Caco-2 (cell line): ENCODE measurements at regions not wholly inside any gene's neighbourhood (a gene's known extent, or its start where the extent isn't known, plus 50 kb on each side); places are given as distances from the start of the nearest gene placed in this dataset.

Experiments used
- BruUV-seq: library from RNA; stranded (reverse); fragments of 400-500 nt; replicated peaks from 2 replicates; lab custom pipeline; 2021; lab: Mats Ljungman, UMichigan
- CTCF ChIA-PET: fragments of 300-600 bp; sonication (Branson Sonifier 250); formaldehyde crosslinking; loops from one replicate; lab custom pipeline; 2022; ENCODE audit warnings: antibody characterized with exemption; lab: Charles Lee
- POLR2A ChIA-PET: fragments of 300-600 bp; sonication (Branson Sonifier 250); formaldehyde crosslinking; loops from one replicate; lab custom pipeline; 2022; ENCODE audit warnings: antibody characterized with exemption; lab: Charles Lee
- DNase-seq, 2 experiments: peaks; one replicate each; pipeline versions ENCODE4 v3.0.0 to v3.0.0-alpha.2; 2020 to 2022
- H3K27me3 ChIP-seq: replicated peaks from 2 replicates; pipeline ENCODE4 v1.6.0; 2011; ENCODE audit warnings: low read length; ENCODE audit not compliant: control insufficient read depth, insufficient read depth
- H3K36me3 ChIP-seq: 2 replicates; pipeline ENCODE4 v1.5.1; 2011; ENCODE audit warnings: low read length; ENCODE audit not compliant: control insufficient read depth, insufficient read depth
- H3K4me1 ChIP-seq: fragments of 250-450 bp; sonication (Bioruptor Pico); 2 replicates; pipeline ENCODE4 v1.5.1; 2020; ENCODE audit warnings: mild to moderate bottlenecking
- H3K4me3 ChIP-seq: 2 replicates; pipeline ENCODE4 v1.5.1; 2011; ENCODE audit warnings: low read depth, mild to moderate bottlenecking, control low read depth, low read length
- H3K9me3 ChIP-seq: fragments of 250-450 bp; sonication (Bioruptor Pico); 2 replicates; pipeline ENCODE4 v1.5.1; 2020; ENCODE audit warnings: mild to moderate bottlenecking, moderate library complexity
- H3K27ac Mint-ChIP-seq: one replicate; pipeline ENCODE4 v1.8.0; 2022; ENCODE audit warnings: mixed read lengths; ENCODE audit not compliant: unreplicated experiment
- H3K27me3 Mint-ChIP-seq: one replicate; pipeline ENCODE4 v1.8.0; 2022; ENCODE audit warnings: mixed read lengths; ENCODE audit not compliant: insufficient read depth, unreplicated experiment
- H3K36me3 Mint-ChIP-seq: one replicate; pipeline ENCODE4 v1.8.0; 2022; ENCODE audit warnings: mild to moderate bottlenecking, mixed read lengths; ENCODE audit not compliant: insufficient read depth, unreplicated experiment
- H3K4me1 Mint-ChIP-seq: one replicate; pipeline ENCODE4 v1.8.0; 2022; ENCODE audit warnings: low read depth, mixed read lengths; ENCODE audit not compliant: unreplicated experiment
- H3K4me3 Mint-ChIP-seq: one replicate; pipeline ENCODE4 v1.8.0; 2022; ENCODE audit warnings: mild to moderate bottlenecking, moderate library complexity, mixed read lengths; ENCODE audit not compliant: unreplicated experiment
- H3K9me3 Mint-ChIP-seq: one replicate; pipeline ENCODE4 v1.8.0; 2022; ENCODE audit warnings: mixed read lengths; ENCODE audit not compliant: unreplicated experiment
- intact Hi-C: fragments of 100-400 bp; cut with micrococcal nuclease; formaldehyde crosslinking; loops from one replicate; pipeline ENCODE4 v1.10.0; 2022; ENCODE audit not compliant: unreplicated experiment
- TF ChIP-seq, protein P1 (sequence below), 2 experiments: fragments of 200-600 bp in 1 of 2; IDR thresholded peaks; 1 replicate in 1 of 2; 2 replicates in 1 of 2; pipeline versions ENCODE4 v1.5.1 to v1.8.0; 2011 to 2022; ENCODE audit warnings: antibody characterized with exemption in 1 of 2, control low read depth in 1 of 2, inconsistent platforms in 1 of 2, low read depth in 1 of 2, low read length in 1 of 2, mild to moderate bottlenecking in 1 of 2, moderate library complexity in 1 of 2; ENCODE audit not compliant: insufficient read depth in 1 of 2, severe bottlenecking in 1 of 2, unreplicated experiment in 1 of 2

DNA sequence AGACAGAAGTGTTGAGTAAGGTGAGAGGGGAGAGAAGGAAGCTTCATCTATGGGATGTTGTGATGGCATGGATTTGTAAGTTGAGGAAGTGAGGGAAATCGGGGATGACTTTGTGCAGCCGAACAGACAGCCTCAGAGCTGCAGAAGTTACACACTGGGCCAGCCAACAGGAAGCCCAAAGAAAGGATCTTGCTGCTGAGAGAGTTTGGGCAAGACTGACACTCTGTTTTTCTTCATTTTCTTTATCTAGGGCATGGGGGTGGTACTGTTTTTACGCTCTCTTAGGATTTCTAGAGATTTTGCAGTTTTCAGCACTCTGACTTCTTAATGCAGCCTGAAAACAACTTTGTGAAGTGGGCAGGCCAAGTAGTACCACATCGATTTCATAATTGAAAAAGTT, 509.9 kb upstream of the TENM4 start:
- no TSS peak for BruUV-seq
- Histone ChIP-seq H3K4me1 (no peaks in the 10 kb centered on the region), H3K4me3 (no peak overlapping the region), H3K9me3 (no peaks in the 10 kb centered on the region), H3K27me3 (no peaks in the 10 kb centered on the region), H3K36me3 (no peaks in the 10 kb centered on the region)
- H3K27ac Mint-ChIP-seq, result no peak overlapping the region
- H3K4me3 Mint-ChIP-seq, result no peak overlapping the region
- POLR2A ChIA-PET, result no interaction called here
- H3K9me3 Mint-ChIP-seq, result no peaks in the 10 kb centered on the region
- H3K4me1 Mint-ChIP-seq, result no peaks in the 10 kb centered on the region
- DNase-seq, result no peak
- CTCF ChIA-PET, result no interaction called here
- TF ChIP-seq, protein P1, sequence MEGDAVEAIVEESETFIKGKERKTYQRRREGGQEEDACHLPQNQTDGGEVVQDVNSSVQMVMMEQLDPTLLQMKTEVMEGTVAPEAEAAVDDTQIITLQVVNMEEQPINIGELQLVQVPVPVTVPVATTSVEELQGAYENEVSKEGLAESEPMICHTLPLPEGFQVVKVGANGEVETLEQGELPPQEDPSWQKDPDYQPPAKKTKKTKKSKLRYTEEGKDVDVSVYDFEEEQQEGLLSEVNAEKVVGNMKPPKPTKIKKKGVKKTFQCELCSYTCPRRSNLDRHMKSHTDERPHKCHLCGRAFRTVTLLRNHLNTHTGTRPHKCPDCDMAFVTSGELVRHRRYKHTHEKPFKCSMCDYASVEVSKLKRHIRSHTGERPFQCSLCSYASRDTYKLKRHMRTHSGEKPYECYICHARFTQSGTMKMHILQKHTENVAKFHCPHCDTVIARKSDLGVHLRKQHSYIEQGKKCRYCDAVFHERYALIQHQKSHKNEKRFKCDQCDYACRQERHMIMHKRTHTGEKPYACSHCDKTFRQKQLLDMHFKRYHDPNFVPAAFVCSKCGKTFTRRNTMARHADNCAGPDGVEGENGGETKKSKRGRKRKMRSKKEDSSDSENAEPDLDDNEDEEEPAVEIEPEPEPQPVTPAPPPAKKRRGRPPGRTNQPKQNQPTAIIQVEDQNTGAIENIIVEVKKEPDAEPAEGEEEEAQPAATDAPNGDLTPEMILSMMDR (IDR thresholded peaks at IDR 0.05; ENCODE audit: insufficient read depth in 1 of 2, low read depth in 1 of 2, low read length in 1 of 2, severe bottlenecking in 1 of 2, unreplicated experiment in 1 of 2), result no peak
- H3K36me3 Mint-ChIP-seq, result no peaks in the 10 kb centered on the region
- intact Hi-C loops, result loop anchor here (10.0 kb wide), 1 partner anchor 246 kb away; no protein-coding TSS in a partner anchor
- peaks cover 5% of the 10 kb centered on the region for H3K27me3 Mint-ChIP-seq

DNA sequence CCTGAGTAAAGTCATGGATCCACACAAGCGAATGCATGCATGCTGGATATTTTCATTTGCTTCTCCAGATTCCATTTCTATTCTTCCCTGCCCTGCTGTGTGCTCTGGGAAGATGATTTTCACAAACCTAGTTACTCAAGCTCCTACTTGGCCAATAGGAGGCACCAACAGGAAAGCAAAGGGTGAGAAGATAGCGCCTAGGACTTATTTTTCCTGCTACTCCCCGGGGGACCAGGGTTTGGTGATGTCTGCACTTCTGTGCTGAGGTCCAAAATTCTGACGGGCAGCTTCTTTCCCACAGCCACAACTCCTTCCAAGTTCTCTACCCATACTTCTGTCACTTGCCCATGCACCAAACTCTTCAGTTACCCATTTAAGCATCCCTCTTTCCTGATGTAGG, 509.3 kb upstream of the TENM4 start:
- Mint-ChIP-seq H3K27ac (no peak overlapping the region), H3K27me3 (peaks cover 5% of the 10 kb centered on the region), H3K9me3 (no peaks in the 10 kb centered on the region), H3K4me3 (no peak overlapping the region), H3K4me1 (no peaks in the 10 kb centered on the region), H3K36me3 (no peaks in the 10 kb centered on the region)
- Histone ChIP-seq H3K27me3 (no peaks in the 10 kb centered on the region), H3K4me1 (no peaks in the 10 kb centered on the region), H3K4me3 (no peak overlapping the region), H3K9me3 (no peaks in the 10 kb centered on the region), H3K36me3 (no peaks in the 10 kb centered on the region)
- ChIA-PET CTCF (no interaction called here), POLR2A (no interaction called here)
- intact Hi-C loops, result loop anchor here (10.0 kb wide), 1 partner anchor 245 kb away; no protein-coding TSS in a partner anchor
- TF ChIP-seq, protein P1 (IDR thresholded peaks at IDR 0.05; ENCODE audit: insufficient read depth in 1 of 2, low read depth in 1 of 2, low read length in 1 of 2, severe bottlenecking in 1 of 2, unreplicated experiment in 1 of 2), result no peak
- BruUV-seq, result no TSS peak
- DNase-seq, result no peak

DNA sequence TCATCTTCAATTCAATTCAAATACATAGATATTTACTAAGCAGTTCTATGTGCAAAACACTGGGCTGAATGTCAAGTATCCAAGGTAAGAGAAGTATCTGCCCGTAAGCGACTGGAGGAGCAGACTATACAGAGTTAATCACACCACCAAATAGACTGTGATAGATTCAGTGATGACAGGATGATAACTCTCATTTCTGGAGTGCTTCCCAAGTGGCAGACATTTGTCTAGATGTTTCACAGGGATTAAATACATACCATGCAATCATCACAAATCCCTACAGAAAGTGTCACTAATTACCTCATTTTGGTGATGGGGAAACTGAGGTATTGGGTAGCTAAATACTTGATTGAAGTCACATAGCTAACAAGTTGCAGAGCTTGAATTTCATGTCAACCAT, 508.7 kb upstream of the TENM4 start:
- ChIA-PET POLR2A (no interaction called here), CTCF (no interaction called here)
- H3K36me3 Mint-ChIP-seq, result no peaks in the 10 kb centered on the region

More for the DNA sequence above, 508.7 kb upstream of the TENM4 start:
- Histone ChIP-seq H3K9me3 (no peaks in the 10 kb centered on the region), H3K4me3 (no peak overlapping the region), H3K4me1 (no peaks in the 10 kb centered on the region), H3K27me3 (no peaks in the 10 kb centered on the region), H3K36me3 (no peaks in the 10 kb centered on the region)
- intact Hi-C loops, result no loop called here
- Mint-ChIP-seq H3K27ac (no peak overlapping the region), H3K9me3 (no peaks in the 10 kb centered on the region), H3K27me3 (peaks cover 5% of the 10 kb centered on the region), H3K4me1 (no peaks in the 10 kb centered on the region), H3K4me3 (no peak overlapping the region)
- DNase-seq, result no peak
- TF ChIP-seq, protein P1 (IDR thresholded peaks at IDR 0.05; ENCODE audit: insufficient read depth in 1 of 2, low read depth in 1 of 2, low read length in 1 of 2, severe bottlenecking in 1 of 2, unreplicated experiment in 1 of 2), result no peak
- BruUV-seq, result no TSS peak
